ENCODE measurements at regions not wholly inside any gene's neighbourhood (a gene's known extent, or its start where the extent isn't known, plus 50 kb on each side); places are given as distances from the start of the nearest gene placed in this dataset.

- no peak for TF ChIP-seq POLR2A (IDR thresholded peaks at IDR 0.05)
- TF ChIP-seq CTCF (IDR thresholded peaks at IDR 0.05), result no peak
Measured at GRCh38 chr2:107627164-107627563, 199.5 kb upstream of the RGPD4 start.
